HG03025 (cell line): ENCODE measurements at regions not wholly inside any gene's neighbourhood (a gene's known extent, or its start where the extent isn't known, plus 50 kb on each side); places are given as distances from the start of the nearest gene placed in this dataset.
"Not testable (repeated sequence)": the region's sequence is repeated elsewhere in the genome, so short reads cannot be mapped to it uniquely, and the experiment has no call there.

ENCODE experiments used
- ATAC-seq: cut with Tn5 transposase; IDR thresholded peaks from one replicate; pipeline ENCODE4 v1.9.1; 2021; ENCODE audit warnings: mild to moderate bottlenecking, moderate library complexity; ENCODE audit not compliant: unreplicated experiment, low FRiP score

- ATAC-seq: no peak
These were observed 102.1 kb upstream of the FBXL17 start for GRCh38 chr5:108484035-108484434.

GRCh38 chr5:108481355-108481931, 99.5 kb upstream of the FBXL17 start:
- ATAC-seq: no peak

GRCh38 chr5:108472237-108472636, 90.3 kb upstream of the FBXL17 start:
- no peak for ATAC-seq

- ATAC-seq: no peak
These were observed 85.7 kb upstream of the FBXL17 start for GRCh38 chr5:108467563-108467962.

- no peak for ATAC-seq
These were observed 79.9 kb upstream of the FBXL17 start for GRCh38 chr5:108461628-108462367.

GRCh38 chr5:108459769-108460168, 77.9 kb upstream of the FBXL17 start:
- ATAC-seq: no peak

GRCh38 chr5:108451269-108451668, 69.4 kb upstream of the FBXL17 start:
- no peak for ATAC-seq

- ATAC-seq: not testable (repeated sequence)
These were observed 62.2 kb upstream of the FBXL17 start for GRCh38 chr5:108444130-108444529.

GRCh38 chr5:108442063-108442651, 60.3 kb upstream of the FBXL17 start:
- ATAC-seq: not testable (repeated sequence)

- no peak for ATAC-seq
These were observed 55.5 kb upstream of the FBXL17 start for GRCh38 chr5:108437425-108437824.

- ATAC-seq: no peak
These were observed 54.8 kb upstream of the FBXL17 start for GRCh38 chr5:108436696-108437095.

- ATAC-seq: no peak
These were observed 51.7 kb upstream of the FBXL17 start for GRCh38 chr5:108433600-108433999.

GRCh38 chr5:108432024-108432423, 50.1 kb upstream of the FBXL17 start:
- no peak for ATAC-seq
